ENCODE measurements at regions not wholly inside any gene's neighbourhood (a gene's known extent, or its start where the extent isn't known, plus 50 kb on each side); places are given as distances from the start of the nearest gene placed in this dataset.

DNA sequence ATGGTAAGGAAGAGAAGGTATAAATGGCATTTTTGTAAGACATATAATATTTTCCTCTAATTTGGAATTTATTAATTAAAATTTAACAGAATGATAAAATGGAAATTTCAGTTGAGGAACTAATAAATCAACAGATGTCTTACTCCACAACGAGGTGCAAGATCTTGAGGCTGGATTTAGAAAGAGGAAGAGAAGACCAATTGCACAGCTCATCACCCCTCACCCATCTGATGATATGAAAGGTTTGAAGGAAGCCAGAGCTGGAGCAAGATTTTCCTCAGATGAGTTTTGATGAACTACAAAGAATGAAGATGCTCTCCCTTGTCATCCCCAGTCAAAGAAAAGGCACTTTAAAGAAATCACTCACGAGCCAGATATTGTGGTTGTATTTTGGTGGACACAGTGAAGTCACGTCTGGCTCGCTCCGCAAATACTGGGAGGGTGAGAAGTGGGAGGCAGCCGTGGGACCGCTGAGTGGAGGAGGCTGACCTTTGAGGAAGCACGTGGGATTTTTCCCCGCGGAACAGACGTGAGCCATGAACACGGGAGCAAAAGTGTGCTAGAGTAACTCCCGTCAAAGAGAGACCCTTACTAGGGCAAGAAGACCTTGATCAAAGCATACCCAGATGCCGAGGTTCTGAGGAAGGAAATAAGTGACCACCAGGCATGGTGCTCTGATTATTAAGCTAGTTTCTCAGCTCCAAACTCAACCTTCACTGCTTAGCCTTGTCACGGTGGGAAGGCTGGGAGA lies 511.4 kb downstream of the RNF144A start:
- intact Hi-C loops (cut with DNase I; ENCODE audit: low total_unique reads), result no loop called here
- DNase-seq (no peak), ATAC-seq (no peak)
- Histone ChIP-seq H3K27me3 (peaks cover 12 to 33% (median 19%) of the 10 kb centered on the region in 3 donors), H3K9me3 (no peaks in the 10 kb centered on the region), H3K4me1 (no peaks in the 10 kb centered on the region), H3K36me3 (no peaks in the 10 kb centered on the region), H3K4me3 (no peak overlapping the region), H3K27ac (no peak overlapping the region)
- TF ChIP-seq, protein P1, sequence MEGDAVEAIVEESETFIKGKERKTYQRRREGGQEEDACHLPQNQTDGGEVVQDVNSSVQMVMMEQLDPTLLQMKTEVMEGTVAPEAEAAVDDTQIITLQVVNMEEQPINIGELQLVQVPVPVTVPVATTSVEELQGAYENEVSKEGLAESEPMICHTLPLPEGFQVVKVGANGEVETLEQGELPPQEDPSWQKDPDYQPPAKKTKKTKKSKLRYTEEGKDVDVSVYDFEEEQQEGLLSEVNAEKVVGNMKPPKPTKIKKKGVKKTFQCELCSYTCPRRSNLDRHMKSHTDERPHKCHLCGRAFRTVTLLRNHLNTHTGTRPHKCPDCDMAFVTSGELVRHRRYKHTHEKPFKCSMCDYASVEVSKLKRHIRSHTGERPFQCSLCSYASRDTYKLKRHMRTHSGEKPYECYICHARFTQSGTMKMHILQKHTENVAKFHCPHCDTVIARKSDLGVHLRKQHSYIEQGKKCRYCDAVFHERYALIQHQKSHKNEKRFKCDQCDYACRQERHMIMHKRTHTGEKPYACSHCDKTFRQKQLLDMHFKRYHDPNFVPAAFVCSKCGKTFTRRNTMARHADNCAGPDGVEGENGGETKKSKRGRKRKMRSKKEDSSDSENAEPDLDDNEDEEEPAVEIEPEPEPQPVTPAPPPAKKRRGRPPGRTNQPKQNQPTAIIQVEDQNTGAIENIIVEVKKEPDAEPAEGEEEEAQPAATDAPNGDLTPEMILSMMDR (IDR thresholded peaks at IDR 0.05 in 4 of 5, conservative IDR thresholded peaks at IDR 0.05 in 1 of 5), result no peak
- TF ChIP-seq POLR2A (IDR thresholded peaks at IDR 0.05), result no peak
- in situ Hi-C loops (cut with MboI; ENCODE audit: low sequenced_read_pairs in 4 of 4), result loop anchor here in 3 of 4 donors (5.0 to 10.0 kb wide), 2 partner anchors 1256 to 1259 kb away; partner anchors contain the start of gene ID2 (in 2 of the 3)

DNA sequence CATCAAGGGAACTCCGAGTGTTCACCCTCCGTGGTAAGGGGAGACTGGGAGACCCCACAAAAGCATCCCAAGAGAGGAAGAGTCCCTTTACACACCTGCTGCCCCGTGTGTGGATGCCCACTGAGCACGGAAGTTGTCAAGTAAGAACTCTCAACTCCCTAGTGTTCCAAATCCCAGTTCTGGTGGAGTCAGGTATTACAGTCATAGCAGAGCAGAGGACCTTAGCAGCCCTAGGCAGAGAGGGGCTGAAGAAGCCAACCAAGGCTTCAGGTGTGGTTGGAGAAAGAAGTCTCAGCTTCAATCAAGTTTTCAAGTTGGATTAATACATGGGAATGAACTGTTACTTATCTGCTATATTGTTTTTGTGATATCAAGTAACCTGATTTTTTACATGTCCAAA lies 512.5 kb downstream of the RNF144A start:
- intact Hi-C loops (cut with DNase I; ENCODE audit: low total_unique reads), result no loop called here

DNA sequence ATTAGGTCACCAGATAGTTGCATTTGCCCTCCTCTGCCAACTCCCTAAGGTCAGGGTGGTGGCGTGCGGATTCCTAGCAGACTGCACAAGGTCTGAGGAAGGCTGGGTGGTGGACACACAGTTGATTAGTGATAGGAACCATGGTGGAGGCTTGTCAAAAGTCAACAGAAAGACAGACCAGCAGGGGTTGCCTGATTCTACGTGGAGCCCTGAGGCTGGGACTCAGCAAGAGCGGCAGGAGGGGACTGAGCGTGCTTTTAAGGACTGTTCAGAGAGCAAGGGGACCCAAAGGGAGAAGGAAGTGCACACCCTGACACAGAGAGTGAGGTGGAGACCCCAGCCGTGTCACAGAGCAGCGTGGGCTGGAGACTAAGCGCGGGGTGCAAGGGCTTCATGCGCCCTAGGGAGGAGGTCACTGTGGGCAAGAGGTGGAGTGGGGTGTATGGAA lies 513.2 kb downstream of the RNF144A start:
- Histone ChIP-seq H3K27ac (no peak overlapping the region), H3K4me1 (no peaks in the 10 kb centered on the region), H3K27me3 (peaks cover 12 to 34% (median 19%) of the 10 kb centered on the region in 3 donors), H3K4me3 (peak overlapping the region in 1 of 4 donors; percentile 19), H3K9me3 (peaks cover 0 to 4% (median 0%) of the 10 kb centered on the region in 3 donors), H3K36me3 (no peaks in the 10 kb centered on the region)
- DNase-seq (no peak), ATAC-seq (no peak)
- in situ Hi-C loops (cut with MboI; ENCODE audit: low sequenced_read_pairs in 4 of 4), result no loop called here
- intact Hi-C loops (cut with DNase I; ENCODE audit: low total_unique reads), result no loop called here
- no peak for TF ChIP-seq POLR2A (IDR thresholded peaks at IDR 0.05)
- TF ChIP-seq, protein P1 (IDR thresholded peaks at IDR 0.05 in 4 of 5, conservative IDR thresholded peaks at IDR 0.05 in 1 of 5), result no peak

More for the DNA sequence above, 512.5 kb downstream of the RNF144A start:
- H3K4me1 ChIP-seq, result no peaks in the 10 kb centered on the region
- ATAC-seq, result no peak
- H3K27ac ChIP-seq, result no peak overlapping the region
- TF ChIP-seq, protein P1 (IDR thresholded peaks at IDR 0.05 in 4 of 5, conservative IDR thresholded peaks at IDR 0.05 in 1 of 5), result no peak
- no peak for TF ChIP-seq POLR2A (IDR thresholded peaks at IDR 0.05)
- peaks cover 12 to 34% (median 19%) of the 10 kb centered on the region in 3 donors for H3K27me3 ChIP-seq
- H3K4me3 ChIP-seq, result no peak overlapping the region
- H3K9me3 ChIP-seq, result peaks cover 0 to 4% (median 0%) of the 10 kb centered on the region in 3 donors
- no peaks in the 10 kb centered on the region for H3K36me3 ChIP-seq
- in situ Hi-C loops (cut with MboI; ENCODE audit: low sequenced_read_pairs in 4 of 4), result loop anchor here in 3 of 4 donors (5.0 to 10.0 kb wide), 2 partner anchors 1255 to 1258 kb away; partner anchors contain the start of gene ID2 (in 2 of the 3)
- DNase-seq, result no peak

DNA sequence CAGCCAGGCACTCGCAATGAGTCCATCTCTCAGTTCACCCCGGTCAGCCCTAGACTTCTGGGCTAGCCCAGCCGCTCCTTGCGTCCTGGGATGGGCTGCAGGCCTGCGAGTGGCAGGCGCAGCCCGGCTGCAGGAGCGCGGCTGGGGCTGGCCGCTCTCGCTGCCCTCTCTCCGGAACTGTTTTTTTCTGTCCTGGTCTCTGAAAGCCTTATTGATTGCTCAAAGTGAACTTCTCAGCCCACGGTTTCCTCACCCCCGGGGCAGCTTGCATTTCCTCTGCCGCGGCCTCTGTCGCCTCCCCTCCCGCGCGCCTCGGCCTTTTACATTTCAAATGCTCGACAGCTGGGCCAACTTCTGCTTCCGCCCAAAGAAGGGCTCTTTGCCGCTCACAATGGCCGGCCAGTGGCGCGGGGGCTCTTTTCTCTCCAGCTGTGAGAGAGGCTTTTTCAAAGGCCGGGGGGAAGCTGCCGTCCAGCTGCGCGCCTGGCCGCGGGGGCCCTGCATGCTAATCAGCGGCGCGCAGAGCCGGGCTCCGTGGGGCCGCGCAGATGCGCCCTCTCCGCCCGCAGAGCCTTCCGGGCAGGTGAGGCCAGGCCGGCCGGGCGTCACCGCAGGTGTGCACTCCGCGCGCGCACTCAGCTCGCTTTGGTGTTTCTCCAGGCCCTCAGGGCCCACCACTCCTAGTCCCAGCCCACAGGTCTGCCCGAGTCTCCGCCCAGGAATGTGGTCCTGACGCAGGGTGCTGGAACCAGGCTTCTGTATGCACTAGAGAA lies 513.8 kb downstream of the RNF144A start:
- in situ Hi-C loops (cut with MboI; ENCODE audit: low sequenced_read_pairs in 4 of 4), result no loop called here
- Histone ChIP-seq H3K4me1 (no peaks in the 10 kb centered on the region), H3K9me3 (peaks cover 0 to 4% (median 0%) of the 10 kb centered on the region in 3 donors), H3K36me3 (no peaks in the 10 kb centered on the region), H3K4me3 (peak overlapping the region in 2 of 4 donors; percentile 19 to 34), H3K27ac (no peak overlapping the region), H3K27me3 (peaks cover 11 to 34% (median 19%) of the 10 kb centered on the region in 3 donors)
- ATAC-seq, result no peak
- intact Hi-C loops (cut with DNase I; ENCODE audit: low total_unique reads), result no loop called here
- TF ChIP-seq, protein P1 (IDR thresholded peaks at IDR 0.05 in 4 of 5, conservative IDR thresholded peaks at IDR 0.05 in 1 of 5), result no peak
- TF ChIP-seq POLR2A (IDR thresholded peaks at IDR 0.05), result no peak
- DNase-seq, result peak; percentile 11 to 15
